ENCODE measurements at regions not wholly inside any gene's neighbourhood (a gene's known extent, or its start where the extent isn't known, plus 50 kb on each side); places are given as distances from the start of the nearest gene placed in this dataset.

DNA sequence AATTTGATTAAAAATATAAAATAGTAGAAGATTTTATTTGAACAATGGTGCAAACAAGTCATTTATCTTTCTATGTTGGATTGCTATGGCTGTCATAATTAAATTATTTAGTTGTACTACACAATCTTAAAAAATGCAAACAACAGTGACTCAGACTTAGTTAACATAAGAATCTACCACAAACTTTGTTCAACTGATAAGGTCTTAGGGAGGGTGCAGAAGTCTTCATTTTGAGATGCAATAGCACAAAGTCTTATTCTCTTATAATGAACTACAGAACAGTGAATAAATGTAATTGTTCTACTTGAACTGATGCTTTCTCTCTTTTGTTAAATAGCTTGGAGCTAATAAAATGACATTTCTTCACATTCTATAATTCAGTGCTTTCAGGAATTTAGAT, 482.8 kb upstream of the NAALADL2 start:
- Mint-ChIP-seq H3K27ac (ENCODE audit: unreplicated experiment) (no peak overlapping the region), H3K27me3 (ENCODE audit: low read depth) (no peaks in the 10 kb centered on the region), H3K4me1 (ENCODE audit: low read depth) (no peaks in the 10 kb centered on the region), H3K36me3 (ENCODE audit: low read depth) (no peaks in the 10 kb centered on the region), H3K9me3 (ENCODE audit: low read depth) (no peaks in the 10 kb centered on the region), H3K4me3 (ENCODE audit: unreplicated experiment) (no peak overlapping the region)
- TF ChIP-seq CTCF (IDR thresholded peaks at IDR 0.05): no peak
- no peak for DNase-seq (ENCODE audit: low spot score)

DNA sequence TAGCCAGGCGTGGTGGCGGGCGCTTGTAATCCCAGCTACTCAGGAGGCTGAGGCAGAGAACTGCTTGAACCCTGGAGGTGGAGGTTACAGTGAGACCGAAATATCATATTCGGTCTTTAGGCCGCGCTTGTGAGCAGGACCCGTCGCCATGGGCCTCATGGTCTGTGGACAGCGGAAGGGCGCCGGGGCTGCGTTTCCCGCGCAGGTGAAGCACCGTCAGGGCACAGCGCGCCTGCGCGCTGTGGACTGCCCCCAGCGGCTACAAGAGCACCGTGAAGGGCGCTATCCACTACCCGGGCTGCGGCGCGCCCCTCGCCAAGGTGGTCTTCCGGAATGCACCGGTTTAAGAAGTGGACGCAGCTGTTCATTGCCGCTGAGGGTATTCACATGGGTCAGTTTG, 482.0 kb upstream of the NAALADL2 start:
- no peak for DNase-seq (ENCODE audit: low spot score)
- no peaks in the 10 kb centered on the region for H3K27me3 Mint-ChIP-seq (ENCODE audit: low read depth)
- H3K9me3 Mint-ChIP-seq (ENCODE audit: low read depth): no peaks in the 10 kb centered on the region
- no peak overlapping the region for H3K27ac Mint-ChIP-seq (ENCODE audit: unreplicated experiment)
- no peak for TF ChIP-seq CTCF (IDR thresholded peaks at IDR 0.05)
- H3K36me3 Mint-ChIP-seq (ENCODE audit: low read depth): no peaks in the 10 kb centered on the region
- H3K4me3 Mint-ChIP-seq (ENCODE audit: unreplicated experiment): no peak overlapping the region
- H3K4me1 Mint-ChIP-seq (ENCODE audit: low read depth): no peaks in the 10 kb centered on the region

- no peaks in the 10 kb centered on the region for H3K9me3 Mint-ChIP-seq (ENCODE audit: low read depth)
- no peaks in the 10 kb centered on the region for H3K4me1 Mint-ChIP-seq (ENCODE audit: low read depth)
- no peak overlapping the region for H3K4me3 Mint-ChIP-seq (ENCODE audit: unreplicated experiment)
- no peaks in the 10 kb centered on the region for H3K36me3 Mint-ChIP-seq (ENCODE audit: low read depth)
- TF ChIP-seq CTCF (IDR thresholded peaks at IDR 0.05): no peak
- no peak overlapping the region for H3K27ac Mint-ChIP-seq (ENCODE audit: unreplicated experiment)
- peak; percentile 84 for DNase-seq (ENCODE audit: low spot score)
- no peaks in the 10 kb centered on the region for H3K27me3 Mint-ChIP-seq (ENCODE audit: low read depth)
These were observed 481.4 kb upstream of the NAALADL2 start for GRCh38 chr3:174377684-174378083.

DNA sequence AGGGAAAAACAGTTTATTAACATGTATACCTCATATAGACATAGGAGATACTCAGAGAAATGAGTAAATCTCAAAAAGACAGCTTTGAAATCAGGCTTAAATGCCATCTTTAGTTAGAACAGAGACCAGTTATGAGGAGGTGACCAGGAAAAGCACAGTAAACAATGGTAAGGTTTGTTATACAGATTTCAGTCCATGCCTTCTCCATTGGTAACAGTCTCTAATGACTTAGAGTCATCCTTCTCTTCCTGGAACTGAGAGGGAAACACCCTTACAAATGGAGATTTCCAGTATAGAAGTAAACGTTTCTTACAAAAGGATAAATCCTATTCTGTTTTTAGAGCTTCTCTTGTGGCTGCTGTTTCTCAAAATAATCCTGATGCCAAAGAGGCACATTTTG, 476.3 kb upstream of the NAALADL2 start:
- no peak overlapping the region for H3K4me3 Mint-ChIP-seq (ENCODE audit: unreplicated experiment)
- H3K36me3 Mint-ChIP-seq (ENCODE audit: low read depth): no peaks in the 10 kb centered on the region
- no peaks in the 10 kb centered on the region for H3K27me3 Mint-ChIP-seq (ENCODE audit: low read depth)
- no peak overlapping the region for H3K27ac Mint-ChIP-seq (ENCODE audit: unreplicated experiment)
- peaks cover 8% of the 10 kb centered on the region for H3K9me3 Mint-ChIP-seq (ENCODE audit: low read depth)
- no peak for DNase-seq (ENCODE audit: low spot score)
- TF ChIP-seq CTCF (IDR thresholded peaks at IDR 0.05): no peak
- peaks cover 1% of the 10 kb centered on the region for H3K4me1 Mint-ChIP-seq (ENCODE audit: low read depth)

DNA sequence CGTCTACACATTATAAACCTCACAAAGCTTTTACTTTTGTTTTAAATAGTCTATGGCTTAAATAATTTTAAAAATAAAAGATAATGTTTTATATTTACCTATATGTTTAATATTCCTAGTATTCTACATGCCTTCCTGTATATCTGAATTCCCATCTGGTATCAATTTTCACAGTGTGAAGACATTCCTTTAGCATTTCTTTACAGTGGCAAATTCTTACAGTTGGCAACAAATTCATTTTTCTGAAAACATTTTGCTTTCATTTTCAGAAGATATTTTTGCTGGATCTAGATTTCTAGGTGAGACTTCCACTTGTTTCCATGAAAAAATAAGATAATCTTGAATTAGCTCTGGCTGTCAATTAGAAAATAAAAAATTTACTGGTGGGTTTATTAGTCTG, 471.4 kb upstream of the NAALADL2 start:
- Mint-ChIP-seq H3K27me3 (ENCODE audit: low read depth) (no peaks in the 10 kb centered on the region), H3K27ac (ENCODE audit: unreplicated experiment) (no peak overlapping the region), H3K4me1 (ENCODE audit: low read depth) (peaks cover 4% of the 10 kb centered on the region), H3K4me3 (ENCODE audit: unreplicated experiment) (no peak overlapping the region), H3K9me3 (ENCODE audit: low read depth) (peaks cover 17% of the 10 kb centered on the region), H3K36me3 (ENCODE audit: low read depth) (peaks cover 2% of the 10 kb centered on the region)
- TF ChIP-seq CTCF (IDR thresholded peaks at IDR 0.05): no peak
- DNase-seq (ENCODE audit: low spot score): no peak

All from chondrocyte (in vitro differentiated cells).